ENCODE measurements at regions not wholly inside any gene's neighbourhood (a gene's known extent, or its start where the extent isn't known, plus 50 kb on each side); places are given as distances from the start of the nearest gene placed in this dataset.

DNA sequence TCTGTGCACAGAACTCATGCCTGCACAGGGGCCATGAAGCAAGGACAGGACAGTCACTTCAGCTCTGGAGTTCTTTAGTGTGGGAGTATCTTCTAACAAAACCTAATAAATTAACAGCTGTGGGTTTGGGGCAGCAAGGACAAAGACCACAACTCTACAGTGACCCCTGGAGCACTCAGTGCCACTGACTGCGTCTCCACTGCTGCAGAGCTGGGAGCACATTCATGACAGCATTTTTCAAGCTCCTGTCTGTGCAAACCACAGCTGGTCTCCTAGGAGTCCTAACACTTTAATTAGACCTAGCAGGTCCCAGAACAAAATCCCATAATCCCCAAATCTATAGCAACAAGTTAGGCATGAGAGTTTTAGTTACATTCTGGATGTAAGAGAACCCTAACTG, 76.5 kb downstream of the RTL9 start:
- 67 to 78% methylated on average over 1 of the region's 1 CpG for WGBS, 2 donors
- no peaks in the 10 kb centered on the region for H3K27me3 ChIP-seq
- no peak overlapping the region for H3K4me3 ChIP-seq
- no peak for TF ChIP-seq POLR2A (IDR thresholded peaks at IDR 0.05)
- TF ChIP-seq, protein P1, sequence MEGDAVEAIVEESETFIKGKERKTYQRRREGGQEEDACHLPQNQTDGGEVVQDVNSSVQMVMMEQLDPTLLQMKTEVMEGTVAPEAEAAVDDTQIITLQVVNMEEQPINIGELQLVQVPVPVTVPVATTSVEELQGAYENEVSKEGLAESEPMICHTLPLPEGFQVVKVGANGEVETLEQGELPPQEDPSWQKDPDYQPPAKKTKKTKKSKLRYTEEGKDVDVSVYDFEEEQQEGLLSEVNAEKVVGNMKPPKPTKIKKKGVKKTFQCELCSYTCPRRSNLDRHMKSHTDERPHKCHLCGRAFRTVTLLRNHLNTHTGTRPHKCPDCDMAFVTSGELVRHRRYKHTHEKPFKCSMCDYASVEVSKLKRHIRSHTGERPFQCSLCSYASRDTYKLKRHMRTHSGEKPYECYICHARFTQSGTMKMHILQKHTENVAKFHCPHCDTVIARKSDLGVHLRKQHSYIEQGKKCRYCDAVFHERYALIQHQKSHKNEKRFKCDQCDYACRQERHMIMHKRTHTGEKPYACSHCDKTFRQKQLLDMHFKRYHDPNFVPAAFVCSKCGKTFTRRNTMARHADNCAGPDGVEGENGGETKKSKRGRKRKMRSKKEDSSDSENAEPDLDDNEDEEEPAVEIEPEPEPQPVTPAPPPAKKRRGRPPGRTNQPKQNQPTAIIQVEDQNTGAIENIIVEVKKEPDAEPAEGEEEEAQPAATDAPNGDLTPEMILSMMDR (IDR thresholded peaks at IDR 0.05) = no peak
- DNase-seq = no peak
- H3K36me3 ChIP-seq (replicated peaks in 1 of 2; ENCODE audit: insufficient read depth in 1 of 2, low read depth in 2 of 2) = no peaks in the 10 kb centered on the region
- H3K9me3 ChIP-seq = no peaks in the 10 kb centered on the region
- peaks cover 3% of the 10 kb centered on the region for H3K4me1 ChIP-seq
- H3K27ac ChIP-seq = no peak overlapping the region
- intact Hi-C loops (cut with DNase I) = no loop called here
- ATAC-seq = no peak

DNA sequence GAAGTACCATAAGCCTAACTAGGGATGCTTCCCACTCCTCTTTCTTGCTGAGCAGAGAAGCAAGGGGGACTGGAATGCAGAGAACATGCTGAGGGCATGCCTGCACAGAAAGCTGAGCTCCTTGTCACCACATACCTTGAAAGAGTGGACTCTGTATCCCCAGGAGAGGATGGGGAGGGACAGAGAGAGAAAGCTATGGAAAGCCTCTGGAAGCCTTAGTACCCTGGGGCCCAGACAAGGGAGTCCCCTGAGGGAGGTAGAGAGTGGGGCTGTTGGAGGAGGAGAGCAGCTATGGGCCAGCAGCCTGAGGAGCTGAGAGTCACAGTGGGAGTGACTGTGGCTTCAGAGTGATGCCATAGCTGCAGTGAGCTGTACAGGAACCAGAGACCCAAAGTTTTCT, 77.9 kb downstream of the RTL9 start:
- Histone ChIP-seq H3K4me1 (peaks cover 3% of the 10 kb centered on the region), H3K36me3 (replicated peaks in 1 of 2; ENCODE audit: insufficient read depth in 1 of 2, low read depth in 2 of 2) (no peaks in the 10 kb centered on the region), H3K27me3 (no peaks in the 10 kb centered on the region), H3K9me3 (no peaks in the 10 kb centered on the region), H3K27ac (no peak overlapping the region), H3K4me3 (no peak overlapping the region)
- ATAC-seq = no peak
- intact Hi-C loops (cut with DNase I) = no loop called here
- no peak for TF ChIP-seq POLR2A (IDR thresholded peaks at IDR 0.05)
- TF ChIP-seq, protein P1 (IDR thresholded peaks at IDR 0.05) = no peak
- DNase-seq = no peak

DNA sequence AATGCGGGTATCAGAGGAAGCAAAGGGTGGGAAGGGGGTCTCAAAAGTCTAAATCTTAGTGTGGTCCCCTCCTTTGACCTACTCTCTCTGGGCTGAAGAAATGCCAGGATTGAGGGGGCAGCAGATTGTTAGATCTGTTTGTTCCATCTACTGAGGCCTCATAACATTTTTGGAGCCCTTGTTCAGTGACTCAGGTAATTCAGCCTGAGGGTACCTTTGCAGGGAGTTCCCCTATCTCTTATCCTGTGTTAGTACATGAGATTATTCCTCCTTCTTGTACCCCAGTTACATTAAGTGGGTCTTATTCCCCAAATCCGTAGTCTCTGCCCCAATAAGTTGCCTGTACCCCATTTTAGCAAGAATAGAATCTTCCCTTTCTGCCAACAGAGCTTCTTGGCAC, 79.0 kb downstream of the RTL9 start:
- no peaks in the 10 kb centered on the region for H3K36me3 ChIP-seq (replicated peaks in 1 of 2; ENCODE audit: insufficient read depth in 1 of 2, low read depth in 2 of 2)
- H3K9me3 ChIP-seq = no peaks in the 10 kb centered on the region
- intact Hi-C loops (cut with DNase I) = no loop called here
- ATAC-seq (no peak), DNase-seq (no peak)
- peaks cover 3% of the 10 kb centered on the region for H3K4me1 ChIP-seq
- no peaks in the 10 kb centered on the region for H3K27me3 ChIP-seq
- WGBS, 2 donors = 82 to 100% methylated on average over 1 to 2 of the region's 2 CpGs
- H3K27ac ChIP-seq = no peak overlapping the region
- H3K4me3 ChIP-seq = no peak overlapping the region
- no peak for TF ChIP-seq POLR2A (IDR thresholded peaks at IDR 0.05)
- TF ChIP-seq, protein P1 (IDR thresholded peaks at IDR 0.05) = no peak

DNA sequence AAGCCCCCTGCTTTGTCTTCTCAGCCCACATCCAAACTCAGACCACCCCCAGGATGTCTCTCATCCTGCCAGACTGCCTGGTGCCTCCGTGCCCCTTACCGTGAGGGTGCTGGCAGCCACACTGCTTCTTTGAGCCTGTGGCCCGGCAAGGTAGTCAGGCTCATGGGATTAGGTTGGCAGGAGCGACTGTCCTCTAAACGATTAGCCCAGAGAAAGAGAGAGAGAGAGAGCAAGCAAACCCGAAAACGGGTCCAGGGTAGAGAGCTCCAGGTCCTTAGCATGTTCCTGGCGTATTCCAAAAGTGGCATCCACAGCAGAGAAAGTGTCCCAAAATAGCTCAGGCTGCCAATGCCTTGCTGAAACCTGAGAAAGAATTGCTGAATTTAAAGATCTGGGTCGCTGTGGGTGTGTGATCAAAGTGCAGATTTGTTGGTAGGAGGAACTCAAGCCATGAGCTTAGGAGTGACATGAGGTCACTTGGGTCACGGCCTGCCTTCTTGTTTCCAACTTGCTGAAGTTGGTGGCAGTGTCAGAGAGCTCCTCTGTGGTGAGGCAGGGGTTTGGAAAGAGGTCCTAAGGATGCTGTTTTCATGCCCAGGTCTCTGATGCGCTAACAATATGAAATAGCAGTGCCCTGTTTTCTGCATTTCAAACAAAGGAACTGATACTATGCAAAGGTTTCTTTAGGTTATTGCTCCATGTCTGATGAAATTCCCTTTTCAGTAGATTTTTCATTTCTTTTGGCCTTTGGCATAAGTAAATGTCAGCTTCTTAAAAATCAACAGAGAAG, 81.6 kb downstream of the RTL9 start:
- no peak overlapping the region for H3K27ac ChIP-seq
- DNase-seq (no peak), ATAC-seq (no peak)
- intact Hi-C loops (cut with DNase I) = no loop called here
- H3K9me3 ChIP-seq = no peaks in the 10 kb centered on the region
- TF ChIP-seq POLR2A (IDR thresholded peaks at IDR 0.05) = no peak
- TF ChIP-seq, protein P1 (IDR thresholded peaks at IDR 0.05) = no peak
- WGBS, 2 donors = 73 to 78% methylated on average over 10 to 11 of the region's 11 CpGs
- peaks cover under 1% of the 10 kb centered on the region for H3K4me1 ChIP-seq
- H3K4me3 ChIP-seq = no peak overlapping the region
- H3K36me3 ChIP-seq (replicated peaks in 1 of 2; ENCODE audit: insufficient read depth in 1 of 2, low read depth in 2 of 2) = no peaks in the 10 kb centered on the region
- H3K27me3 ChIP-seq = no peaks in the 10 kb centered on the region

DNA sequence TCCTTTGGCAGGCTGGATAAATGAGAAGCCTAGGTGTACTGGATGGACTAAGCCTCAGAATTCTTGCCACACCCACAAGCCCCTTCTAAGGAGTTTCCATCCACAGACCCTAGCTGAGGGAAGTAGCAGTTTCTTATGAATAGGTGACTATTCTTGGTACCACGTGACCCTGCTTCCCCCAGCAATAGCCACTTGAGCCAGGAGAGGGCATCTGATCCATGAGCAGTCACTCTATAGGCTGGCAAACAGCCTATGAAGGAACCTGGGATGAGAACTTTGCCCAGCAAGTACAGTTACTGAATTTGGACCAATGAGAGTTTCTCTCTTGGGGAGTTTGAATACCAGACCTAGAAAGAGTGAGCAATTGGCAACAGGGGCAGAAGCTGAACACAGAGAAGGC, 84.0 kb downstream of the RTL9 start:
- peak; percentile 36 to 65 (median 60) for DNase-seq
- 0% methylated on average over 1 of the region's 1 CpG; no CpG with 5 or more reads in 1 of the 2 donors for WGBS, 2 donors
- Histone ChIP-seq H3K36me3 (replicated peaks in 1 of 2; ENCODE audit: insufficient read depth in 1 of 2, low read depth in 2 of 2) (no peaks in the 10 kb centered on the region), H3K9me3 (no peaks in the 10 kb centered on the region), H3K27me3 (no peaks in the 10 kb centered on the region), H3K27ac (no peak overlapping the region), H3K4me1 (no peaks in the 10 kb centered on the region), H3K4me3 (no peak overlapping the region)
- peak; percentile 80 for ATAC-seq
- TF ChIP-seq, protein P1 (IDR thresholded peaks at IDR 0.05) = peak in 3 of 7 experiments; percentile 18 to 44 (median 44)
- TF ChIP-seq POLR2A (IDR thresholded peaks at IDR 0.05) = no peak
- intact Hi-C loops (cut with DNase I) = no loop called here

Measured in body of pancreas (tissue), 4 donors.